Stimulated activated CD8-positive, alpha-beta memory T cell treated with anti-CD3 and anti-CD28 coated beads, Interleukin-4, amount 100 ng/mL, for 4 hours (primary cell): ENCODE measurements at regions not wholly inside any gene's neighbourhood (a gene's known extent, or its start where the extent isn't known, plus 50 kb on each side); places are given as distances from the start of the nearest gene placed in this dataset.
"Not testable (repeated sequence)": the region's sequence is repeated elsewhere in the genome, so short reads cannot be mapped to it uniquely, and the experiment has no call there.

Experiments
- DNase-seq, 2 donors: peaks; one replicate each; pipeline ENCODE4 v3.0.0-alpha.2; 2020; ENCODE audit warnings: low read depth in 2 of 2, low spot score in 1 of 2

GRCh38 chr11:127993281-127993680, 594.1 kb downstream of the ETS1 start:
- no peak for DNase-seq

- no peak for DNase-seq
These were observed 601.3 kb downstream of the ETS1 start for GRCh38 chr11:127986073-127986472.

DNA sequence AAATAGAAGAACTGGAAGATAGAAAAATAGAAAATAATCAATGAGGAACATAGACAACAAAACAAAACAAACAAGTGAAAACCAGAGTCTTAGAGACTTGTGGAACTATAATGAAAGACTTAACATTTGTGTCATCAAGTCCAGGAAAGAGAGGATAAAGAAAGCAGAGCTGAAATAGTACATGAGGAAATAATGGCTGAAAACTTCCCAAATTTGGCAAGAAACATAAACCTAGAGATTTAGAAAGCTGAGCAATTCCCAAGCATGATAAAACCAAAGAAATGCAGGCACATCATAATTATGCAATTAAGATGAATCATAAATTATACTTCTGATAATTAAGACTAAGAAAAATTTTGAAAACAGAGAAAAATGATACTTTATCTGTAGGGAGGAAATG, 614.5 kb downstream of the ETS1 start:
- no peak for DNase-seq

DNA sequence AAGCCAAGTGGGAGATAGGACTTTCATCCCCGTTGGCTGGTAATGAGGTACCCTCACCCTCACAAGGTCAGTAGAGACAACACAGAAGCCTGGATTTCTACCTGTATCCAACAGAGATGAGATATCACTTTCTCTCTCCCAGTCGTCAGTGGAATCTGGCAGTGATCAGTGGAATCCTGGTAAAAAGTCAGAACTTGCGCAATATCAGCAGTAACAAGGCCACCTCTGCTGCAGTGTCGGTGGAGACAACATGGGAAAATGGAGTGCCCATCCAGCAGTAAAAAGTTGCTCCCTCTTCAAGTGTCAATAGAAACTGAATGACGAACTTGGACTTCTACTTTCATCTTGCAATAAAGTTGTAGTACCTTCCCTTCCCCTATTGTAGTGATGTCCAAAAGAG, 615.9 kb downstream of the ETS1 start:
- no peak for DNase-seq

DNA sequence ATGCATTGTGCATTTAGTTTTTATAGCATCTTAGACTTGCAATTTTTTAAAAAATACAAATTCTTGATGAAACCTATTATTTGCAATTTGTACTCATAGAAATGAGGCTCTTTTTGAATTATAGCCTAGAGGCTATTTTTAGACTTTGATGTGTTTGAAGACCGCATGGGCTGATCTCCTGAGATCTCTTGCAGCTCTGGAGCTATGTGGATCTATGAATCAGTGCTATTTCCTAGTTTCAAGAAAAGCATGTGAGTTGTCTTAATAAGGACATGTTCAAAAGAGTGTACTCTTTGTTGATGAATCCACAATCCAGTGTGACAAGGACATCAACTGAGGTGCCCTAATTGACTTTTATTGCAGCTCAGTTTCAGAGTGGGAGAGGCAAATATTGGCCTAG, 620.5 kb downstream of the ETS1 start:
- DNase-seq: no peak

DNA sequence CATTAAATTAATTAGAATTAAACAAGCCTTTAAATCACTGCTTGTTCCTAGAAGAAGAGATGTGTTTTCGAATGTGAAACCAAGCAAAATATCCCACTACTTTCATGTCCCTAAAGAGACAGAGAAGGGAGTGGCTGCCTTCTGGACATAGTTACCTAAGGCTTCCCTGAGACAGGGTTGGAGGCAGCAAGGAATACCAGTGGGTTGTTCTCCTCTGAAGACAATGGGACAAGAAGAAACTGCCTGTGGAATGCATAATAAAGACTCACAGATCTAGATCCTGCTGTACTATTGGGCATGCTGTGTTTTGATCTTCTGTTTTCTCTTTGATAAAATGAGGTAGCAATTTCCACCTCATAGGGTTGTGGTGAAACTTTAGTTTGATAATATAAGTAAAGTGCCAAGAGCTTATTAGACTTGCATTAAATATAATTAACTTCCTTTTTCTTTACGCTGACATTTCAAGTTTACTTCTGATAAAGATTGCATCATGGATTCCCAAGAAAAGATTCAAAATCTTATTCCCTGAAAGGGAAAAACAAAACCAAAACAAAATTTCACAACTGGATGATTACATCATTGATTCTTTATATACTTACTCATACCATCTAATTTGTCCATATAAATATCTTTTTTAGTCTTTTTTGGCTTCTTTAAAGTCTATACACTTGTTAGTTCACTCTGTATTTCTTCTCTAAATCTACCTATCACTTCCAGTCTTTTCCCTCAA, 621.3 kb downstream of the ETS1 start:
- no peak for DNase-seq

GRCh38 chr11:127962416-127962815, 624.9 kb downstream of the ETS1 start:
- DNase-seq: no peak

DNA sequence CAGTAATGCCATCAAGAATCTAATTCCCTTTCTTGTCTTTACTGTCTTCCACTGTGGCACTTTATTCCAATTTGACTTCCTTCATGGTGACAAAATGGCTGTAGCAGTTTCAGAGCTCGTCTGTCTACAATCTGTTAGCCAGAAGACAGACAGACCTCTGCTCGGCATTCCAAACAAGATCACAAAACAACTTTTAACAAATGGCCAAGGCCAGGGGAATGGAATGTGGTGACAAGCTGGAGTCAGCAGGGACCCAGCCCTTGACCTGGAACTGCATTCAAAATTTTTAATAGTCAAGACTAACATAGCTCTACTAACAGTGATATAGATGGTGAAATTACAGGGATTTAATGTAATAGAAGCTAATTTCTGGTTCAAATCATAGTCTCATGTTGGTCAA, 637.2 kb downstream of the ETS1 start:
- no peak for DNase-seq

GRCh38 chr11:127943763-127944162, 643.6 kb downstream of the ETS1 start:
- no peak for DNase-seq

GRCh38 chr11:127943152-127943551, 644.2 kb downstream of the ETS1 start:
- DNase-seq: no peak

DNA sequence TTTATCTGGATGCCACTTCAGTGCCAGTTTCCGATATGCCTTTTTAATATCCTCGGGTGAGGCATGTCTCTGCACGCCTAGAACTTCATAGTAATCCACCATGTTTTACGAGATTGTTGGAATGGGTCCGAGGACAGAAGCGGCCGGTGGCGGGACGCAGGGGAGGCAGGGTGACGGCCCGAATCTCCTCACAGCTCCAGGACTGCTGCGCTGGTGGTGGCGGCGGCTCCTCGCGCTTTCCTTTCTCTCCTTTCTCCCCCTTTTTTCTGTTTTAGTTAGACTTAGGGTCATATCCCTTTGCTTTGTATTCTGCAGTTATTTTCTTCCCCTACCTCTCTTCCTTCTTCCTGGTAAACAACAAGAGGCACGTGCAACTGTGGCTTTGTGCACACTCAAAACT, 645.8 kb downstream of the ETS1 start:
- not testable (repeated sequence) for DNase-seq

DNA sequence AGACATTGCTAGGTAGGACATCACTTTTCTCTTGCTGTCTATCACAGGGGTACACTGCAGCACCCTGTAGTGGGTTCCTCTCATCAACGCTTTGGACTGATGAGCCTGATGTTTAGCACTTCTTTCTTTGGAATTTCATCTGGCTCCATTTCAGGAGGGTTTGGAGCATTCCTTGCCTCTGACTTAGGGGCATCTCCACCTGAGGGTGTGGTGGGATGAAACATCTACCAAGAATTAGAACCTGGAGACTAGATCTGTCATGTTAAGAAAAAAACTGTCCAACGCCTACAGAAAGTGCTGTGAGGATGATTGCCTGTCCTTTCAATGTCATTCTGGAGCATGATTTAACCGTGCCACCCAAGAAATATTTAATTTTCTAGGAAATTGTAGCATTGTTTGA, 648.4 kb downstream of the ETS1 start:
- no peak for DNase-seq

GRCh38 chr11:127935081-127935480, 652.3 kb downstream of the ETS1 start:
- no peak for DNase-seq

DNA sequence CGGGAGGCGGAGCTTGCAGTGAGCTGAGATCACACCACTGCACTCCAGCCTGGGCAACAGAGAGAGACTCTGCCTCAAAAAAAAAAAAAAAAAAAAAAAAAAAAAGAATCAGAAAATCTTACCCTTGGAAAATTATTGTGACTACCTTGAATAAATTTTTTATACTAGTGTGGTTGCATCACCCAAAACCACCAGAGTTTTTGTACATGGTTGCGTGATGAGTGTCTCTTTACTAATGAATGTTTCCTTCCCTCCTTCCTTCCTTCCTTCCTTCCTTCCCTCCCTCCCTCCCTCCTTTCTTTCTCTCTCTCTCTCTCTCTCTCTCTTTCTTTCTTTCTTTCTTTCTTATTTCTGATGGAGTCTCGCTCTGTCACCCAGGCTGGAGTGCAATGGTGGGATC, 653.4 kb downstream of the ETS1 start:
- DNase-seq: not testable (repeated sequence)

DNA sequence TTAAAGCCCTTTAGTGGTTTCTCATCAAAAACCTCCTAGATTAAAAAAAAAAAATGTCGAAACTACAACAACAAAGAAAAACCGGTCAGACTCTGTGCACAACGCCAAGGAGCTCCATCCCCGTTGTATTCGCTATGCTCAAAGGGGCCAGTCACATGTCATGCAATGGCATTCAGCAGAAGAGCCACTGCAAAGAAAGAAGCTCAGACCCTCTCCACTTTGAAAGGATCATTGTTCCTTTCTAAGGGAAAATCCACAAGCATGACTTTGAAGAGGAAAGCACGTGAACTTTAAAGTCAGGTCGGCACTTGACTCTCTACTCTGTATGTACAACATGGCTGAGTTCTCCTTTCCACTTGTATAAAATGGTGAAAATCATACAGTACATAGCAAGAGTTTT, 655.6 kb downstream of the ETS1 start:
- DNase-seq: no peak

GRCh38 chr11:127926721-127927120, 660.6 kb downstream of the ETS1 start:
- DNase-seq: no peak

DNA sequence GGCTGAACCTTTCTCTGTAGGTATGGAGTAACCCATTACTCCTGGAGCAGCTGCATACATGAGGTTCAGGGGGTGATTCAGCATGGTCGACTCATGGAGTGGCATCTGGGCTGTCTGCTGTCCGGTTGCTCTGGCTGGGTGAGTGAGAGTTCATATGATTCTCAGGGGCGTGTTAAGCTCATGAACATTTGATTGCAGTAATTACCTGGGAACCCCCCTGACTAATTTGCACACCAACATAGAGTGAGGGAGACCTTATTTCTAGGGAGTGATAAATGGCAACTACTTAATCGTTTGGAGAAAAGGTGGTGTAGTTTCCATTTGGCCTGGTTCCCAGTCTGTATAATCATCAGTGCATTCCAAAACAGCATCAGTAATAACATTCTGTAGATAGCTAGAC, 661.9 kb downstream of the ETS1 start:
- DNase-seq: no peak

DNA sequence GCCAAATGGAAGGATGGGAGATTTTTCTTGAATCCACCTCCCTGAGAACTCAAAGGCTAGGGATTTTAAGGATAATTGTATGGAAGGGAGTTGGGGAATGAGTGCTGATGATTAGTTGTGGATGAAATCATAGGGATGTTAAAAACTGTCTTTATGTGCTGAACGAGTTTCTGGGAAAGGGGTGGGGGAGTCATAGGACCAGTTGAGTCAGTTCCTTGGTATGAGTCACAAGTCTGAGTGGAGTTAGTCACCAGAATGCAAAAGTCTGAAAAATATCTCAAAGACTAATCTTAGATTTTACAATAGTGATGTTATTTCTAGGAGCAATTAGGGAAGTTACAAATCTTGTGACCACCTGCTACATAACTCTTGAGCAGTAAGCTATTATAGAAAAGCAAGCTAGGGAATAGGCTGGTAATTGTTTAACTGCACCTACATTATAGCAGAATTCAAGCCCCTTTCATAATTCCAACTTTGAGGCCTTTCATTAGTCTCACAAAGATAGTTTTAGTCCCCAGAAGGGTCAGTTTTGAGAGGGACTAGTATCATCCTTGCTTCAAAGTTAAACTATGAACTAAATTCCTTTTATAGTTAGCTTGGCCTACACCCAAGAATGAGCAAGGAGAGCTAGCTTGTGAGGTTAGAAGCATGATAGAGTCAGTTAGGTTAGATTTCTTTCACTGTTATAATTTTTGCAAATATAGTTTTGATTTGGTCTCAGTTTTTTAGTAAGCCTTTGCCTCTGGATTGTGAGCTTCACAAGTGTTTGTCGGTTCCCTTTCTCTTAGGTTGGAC, 668.0 kb downstream of the ETS1 start:
- DNase-seq: no peak

GRCh38 chr11:127902382-127902781, 685.0 kb downstream of the ETS1 start:
- no peak for DNase-seq

DNA sequence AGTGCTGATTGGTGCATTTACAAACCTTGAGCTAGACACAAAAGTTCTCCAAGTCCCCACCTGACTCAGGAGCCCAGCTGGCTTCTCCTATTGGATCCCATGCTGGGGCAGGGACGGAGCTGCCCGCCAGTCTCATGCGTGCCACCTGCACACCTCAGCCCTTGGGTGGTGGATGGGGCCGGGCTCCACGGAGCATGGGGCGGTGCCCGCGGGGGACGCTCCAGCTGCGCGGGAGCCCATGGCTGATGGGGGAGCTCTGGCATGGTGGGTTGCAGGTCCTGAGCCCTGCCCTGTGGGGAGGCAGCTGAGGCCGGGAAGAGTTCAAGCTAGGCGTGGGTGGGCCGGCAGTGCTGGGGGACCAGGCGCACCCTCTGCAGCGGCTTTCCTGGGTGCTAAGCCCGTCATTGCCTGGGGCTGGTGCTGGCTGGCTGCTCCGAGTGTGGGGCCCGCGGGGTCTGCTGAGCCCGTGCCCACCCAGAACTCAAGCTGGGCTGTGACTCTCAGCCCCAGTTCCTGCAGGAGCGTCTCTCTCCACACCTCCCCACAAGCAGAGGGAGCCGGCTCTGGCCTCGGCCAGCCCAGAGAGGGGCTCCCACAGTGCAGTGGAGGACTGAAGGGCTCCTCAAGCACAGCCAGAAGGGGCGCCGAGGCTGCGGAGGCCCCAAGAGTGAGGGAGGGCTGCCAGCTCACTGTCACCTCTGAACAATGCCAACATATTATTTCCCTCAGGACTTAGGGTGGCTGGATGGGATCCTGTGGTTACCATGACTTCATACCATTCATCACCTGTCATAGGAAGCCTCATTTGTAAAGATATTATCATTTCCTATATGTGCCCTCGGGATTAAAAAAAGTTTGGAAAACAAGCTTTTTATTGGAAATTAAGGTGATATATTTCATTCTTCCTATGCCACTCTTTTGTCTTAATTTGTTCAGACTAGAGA, 688.7 kb downstream of the ETS1 start:
- DNase-seq: no peak

- no peak for DNase-seq
These were observed 691.6 kb downstream of the ETS1 start for GRCh38 chr11:127895776-127896175.

- DNase-seq: no peak
These were observed 693.0 kb downstream of the ETS1 start for GRCh38 chr11:127894316-127894715.
